ENCODE measurements at regions not wholly inside any gene's neighbourhood (a gene's known extent, or its start where the extent isn't known, plus 50 kb on each side); places are given as distances from the start of the nearest gene placed in this dataset.

DNA sequence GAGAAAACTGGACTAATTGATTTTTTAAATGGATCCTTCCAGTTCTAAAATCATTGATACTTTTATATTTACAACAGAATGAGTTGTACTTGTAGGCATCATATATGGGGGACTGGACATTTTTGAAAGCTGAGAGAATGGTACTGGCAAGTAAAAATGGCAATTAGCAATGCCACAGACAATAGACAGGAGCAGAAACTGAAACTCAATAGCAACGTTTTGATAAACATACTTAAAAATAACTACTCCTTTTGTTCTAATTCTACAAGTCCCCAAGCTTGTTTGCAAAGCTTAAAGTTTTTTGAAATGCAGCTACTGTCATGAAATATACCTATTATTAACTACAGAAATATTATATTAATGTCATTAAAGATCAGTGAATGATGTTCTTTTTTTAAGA, 52.8 kb upstream of the FBXL7 start:
- no peak for DNase-seq (ENCODE audit: low read depth in 1 of 2, low spot score in 1 of 2)

DNA sequence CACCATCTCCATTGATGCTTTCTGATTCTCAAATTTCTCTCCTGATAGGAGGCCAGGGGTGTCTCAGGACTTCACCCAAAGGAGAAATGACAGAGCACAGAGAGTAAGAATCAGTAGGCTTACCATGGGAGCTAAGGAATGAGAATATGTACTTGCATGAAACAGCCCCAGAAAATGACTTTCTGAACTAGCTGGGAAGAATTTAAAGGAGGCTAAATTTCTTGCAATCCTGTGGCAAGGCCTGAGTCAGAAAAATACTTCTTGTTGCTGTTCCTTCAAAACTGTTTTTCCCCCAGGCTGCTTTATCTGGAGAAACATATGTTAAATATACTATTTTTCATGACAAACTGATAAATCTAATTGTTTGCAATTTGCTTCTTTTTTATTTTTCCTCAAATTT, 53.4 kb upstream of the FBXL7 start:
- DNase-seq (ENCODE audit: low read depth in 1 of 2, low spot score in 1 of 2): no peak

GRCh38 chr5:15442193-15442570, 57.8 kb upstream of the FBXL7 start:
- DNase-seq (ENCODE audit: low read depth in 1 of 2, low spot score in 1 of 2): no peak

DNA sequence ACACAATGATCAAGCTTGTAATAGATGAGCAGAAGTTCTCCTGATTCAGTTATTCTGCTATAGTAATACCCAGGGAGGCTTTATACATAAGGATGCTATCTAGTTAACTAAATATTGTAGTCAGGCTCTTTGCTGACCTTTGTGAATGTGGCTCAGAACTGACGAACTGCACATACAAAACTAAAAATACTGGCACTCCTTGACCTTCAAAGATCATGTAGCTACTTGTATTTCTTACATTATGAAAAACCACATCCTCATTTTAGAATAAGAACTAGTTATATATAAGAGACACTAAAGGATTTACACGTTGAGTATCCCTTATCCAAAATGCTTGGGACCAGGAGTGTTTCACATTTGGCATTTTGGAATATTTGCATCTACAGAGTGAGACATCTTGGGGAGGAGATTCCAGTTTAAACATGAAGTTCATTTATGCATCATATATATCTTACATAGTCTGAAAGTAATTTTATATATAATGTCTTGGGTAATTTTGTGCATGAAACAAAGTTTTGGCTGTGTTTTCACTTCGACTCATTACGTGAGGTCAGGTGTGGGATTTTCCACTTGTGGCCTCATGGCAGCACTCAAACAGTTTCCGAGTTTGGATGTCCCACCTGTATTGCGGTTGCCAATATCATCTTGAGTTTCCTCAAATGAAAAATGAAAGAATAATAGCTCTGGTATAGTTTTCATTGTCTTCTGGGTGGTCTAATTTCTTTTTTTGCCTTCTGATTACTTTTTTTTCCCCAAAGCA, 58.4 kb upstream of the FBXL7 start:
- no peak for DNase-seq (ENCODE audit: low read depth in 1 of 2, low spot score in 1 of 2)

- DNase-seq (ENCODE audit: low read depth in 1 of 2, low spot score in 1 of 2): no peak
These were observed 59.5 kb upstream of the FBXL7 start for GRCh38 chr5:15440434-15440833.

- no peak for DNase-seq (ENCODE audit: low read depth in 1 of 2, low spot score in 1 of 2)
These were observed 60.2 kb upstream of the FBXL7 start for GRCh38 chr5:15439801-15440200.

- no peak for DNase-seq (ENCODE audit: low read depth in 1 of 2, low spot score in 1 of 2)
These were observed 66.3 kb upstream of the FBXL7 start for GRCh38 chr5:15433709-15434108.

DNA sequence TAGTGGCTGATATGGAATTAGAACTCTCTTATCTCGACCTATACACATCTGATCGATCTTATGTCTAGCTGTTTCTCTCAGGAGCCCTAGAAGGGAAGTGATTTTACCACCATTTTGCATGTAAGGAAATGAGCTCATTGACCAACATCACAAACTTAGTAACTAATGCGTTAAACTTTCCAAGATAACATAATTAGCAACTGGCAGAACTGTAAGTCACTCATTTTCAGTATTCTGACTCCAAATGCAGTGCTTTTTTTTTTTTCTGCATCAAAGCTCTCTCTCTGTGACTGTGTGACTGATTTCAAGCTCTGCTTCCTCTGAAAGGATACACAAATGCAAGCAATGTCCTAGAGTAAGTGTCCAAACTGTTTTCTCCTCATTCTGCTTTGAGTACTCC, 68.1 kb upstream of the FBXL7 start:
- no peak for DNase-seq (ENCODE audit: low read depth in 1 of 2, low spot score in 1 of 2)

GRCh38 chr5:15425766-15426165, 74.2 kb upstream of the FBXL7 start:
- DNase-seq (ENCODE audit: low read depth in 1 of 2, low spot score in 1 of 2): no peak

DNA sequence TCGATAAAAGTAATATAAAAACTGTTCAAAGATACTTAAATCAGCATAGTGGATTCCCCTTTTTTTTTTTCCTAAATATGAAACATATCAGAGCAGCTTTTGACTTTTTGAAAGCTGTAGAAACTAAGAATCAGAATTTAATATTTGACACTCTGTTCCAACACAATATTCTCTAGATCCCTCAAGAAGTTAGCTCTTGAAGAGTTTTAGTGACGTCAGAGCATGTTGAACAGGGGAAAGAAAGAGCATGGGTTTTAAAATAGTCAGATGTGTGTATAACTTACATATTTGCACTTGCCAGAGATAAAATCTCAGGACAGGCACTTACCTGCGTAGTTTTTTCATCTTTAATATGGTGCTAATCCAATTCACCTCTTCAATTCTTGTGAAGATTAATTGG, 75.2 kb upstream of the FBXL7 start:
- no peak for DNase-seq (ENCODE audit: low read depth in 1 of 2, low spot score in 1 of 2)

GRCh38 chr5:15421921-15422412, 78.0 kb upstream of the FBXL7 start:
- no peak for DNase-seq (ENCODE audit: low read depth in 1 of 2, low spot score in 1 of 2)

DNA sequence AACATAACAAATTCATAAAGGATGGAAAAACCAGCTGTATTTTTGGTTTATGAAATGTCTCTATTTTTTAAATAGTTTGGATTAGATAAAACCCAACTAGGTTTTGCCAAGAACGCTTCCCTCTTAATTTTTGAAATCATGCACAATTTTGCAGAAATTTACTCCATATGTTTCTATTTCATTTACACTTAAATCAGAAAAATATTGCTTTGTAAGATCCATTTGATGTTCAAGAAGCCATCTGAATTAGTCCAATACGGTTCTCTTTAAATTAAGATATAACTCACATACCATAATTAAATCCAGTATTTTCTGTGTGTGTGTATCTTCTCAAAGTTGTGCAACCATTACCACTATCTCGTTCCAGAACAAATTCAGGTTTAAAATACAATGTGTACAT, 78.6 kb upstream of the FBXL7 start:
- DNase-seq (ENCODE audit: low read depth in 1 of 2, low spot score in 1 of 2): no peak

- DNase-seq (ENCODE audit: low read depth in 1 of 2, low spot score in 1 of 2): no peak
These were observed 79.8 kb upstream of the FBXL7 start for GRCh38 chr5:15420201-15420600.

DNA sequence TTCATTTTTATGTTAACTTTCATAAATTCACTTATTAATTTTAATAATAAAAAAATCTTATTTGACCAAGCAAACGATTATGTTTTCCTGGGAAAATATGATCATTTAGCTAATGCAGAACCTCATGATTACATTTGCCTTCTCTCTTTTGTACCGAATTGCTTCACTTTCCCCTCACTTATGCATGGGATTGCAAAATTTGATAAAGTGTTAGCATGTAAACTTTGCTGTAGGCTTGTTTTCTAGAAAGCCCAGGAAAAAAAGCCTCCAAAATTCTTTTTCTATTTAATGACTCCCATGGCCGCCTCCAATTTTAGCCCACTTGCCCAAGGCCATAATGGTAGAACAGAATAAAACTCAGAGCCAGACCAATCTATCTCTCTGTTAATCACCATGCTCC, 82.8 kb upstream of the FBXL7 start:
- DNase-seq (ENCODE audit: low read depth in 1 of 2, low spot score in 1 of 2): no peak

- DNase-seq (ENCODE audit: low read depth in 1 of 2, low spot score in 1 of 2): no peak
These were observed 93.5 kb upstream of the FBXL7 start for GRCh38 chr5:15406478-15406877.

- no peak for DNase-seq (ENCODE audit: low read depth in 1 of 2, low spot score in 1 of 2)
These were observed 106.8 kb upstream of the FBXL7 start for GRCh38 chr5:15393146-15393545.

DNA sequence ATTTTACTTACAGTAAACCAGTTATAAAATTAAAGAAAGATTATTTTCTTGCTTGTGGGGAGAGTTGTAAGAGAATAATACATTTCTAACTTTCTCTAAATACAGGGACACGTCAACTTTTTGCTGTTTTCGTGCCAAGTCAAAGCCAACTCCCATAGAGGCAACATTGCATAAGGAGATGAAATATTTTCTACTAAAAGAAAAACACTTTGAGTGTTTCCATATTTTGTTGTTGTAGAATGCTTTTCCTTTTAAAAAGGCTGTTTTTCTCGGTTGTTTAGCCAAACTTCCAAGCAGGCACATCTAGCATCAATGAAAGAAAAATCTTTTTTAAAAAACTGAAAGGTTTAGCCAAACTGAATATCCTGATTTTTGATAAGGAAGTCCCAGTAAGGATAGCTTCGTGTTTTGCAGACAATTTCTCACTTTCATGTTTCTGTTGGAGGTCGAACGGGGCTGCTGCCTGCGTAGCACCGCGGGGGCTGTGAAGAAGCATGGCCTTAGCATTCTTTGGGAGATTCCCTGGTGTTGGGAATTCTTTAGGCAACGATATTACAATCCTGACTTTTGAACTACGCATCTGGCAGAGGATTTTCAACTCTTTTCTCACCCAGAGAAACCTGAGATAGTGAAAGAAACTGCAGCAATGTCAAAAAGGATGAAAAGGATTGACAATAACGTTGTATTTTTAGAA, 108.1 kb upstream of the FBXL7 start:
- no peak for DNase-seq (ENCODE audit: low read depth in 1 of 2, low spot score in 1 of 2)

- no peak for DNase-seq (ENCODE audit: low read depth in 1 of 2, low spot score in 1 of 2)
These were observed 111.1 kb upstream of the FBXL7 start for GRCh38 chr5:15388866-15389265.

DNA sequence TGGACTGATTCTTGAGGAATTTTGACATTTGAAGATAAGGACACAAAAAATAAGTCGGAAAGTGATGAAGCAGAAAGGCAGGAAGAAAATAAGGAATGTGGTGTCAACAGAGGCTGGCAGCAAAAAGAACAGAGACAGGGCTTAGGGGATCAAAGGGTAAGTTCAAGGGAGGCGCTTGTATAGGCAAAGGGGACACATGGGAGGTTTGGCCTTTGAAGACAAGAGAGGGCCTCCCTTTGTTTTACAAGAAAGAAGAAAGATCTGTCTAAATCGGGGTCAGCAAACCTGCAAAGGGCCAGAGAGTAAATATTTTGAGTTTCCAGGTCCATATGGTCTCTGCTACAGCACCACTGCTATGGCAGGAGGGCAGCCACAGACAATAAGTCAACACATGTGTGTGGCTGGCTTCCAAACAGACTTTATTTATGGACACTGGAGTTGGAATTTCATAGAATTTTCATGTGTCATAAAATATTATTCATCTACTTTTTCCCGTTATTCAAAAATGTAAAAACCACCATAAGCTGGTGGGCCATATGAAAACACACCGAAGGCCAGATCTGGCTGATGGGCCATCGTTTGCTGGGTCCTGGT, 112.0 kb upstream of the FBXL7 start:
- DNase-seq (ENCODE audit: low read depth in 1 of 2, low spot score in 1 of 2): no peak

DNA sequence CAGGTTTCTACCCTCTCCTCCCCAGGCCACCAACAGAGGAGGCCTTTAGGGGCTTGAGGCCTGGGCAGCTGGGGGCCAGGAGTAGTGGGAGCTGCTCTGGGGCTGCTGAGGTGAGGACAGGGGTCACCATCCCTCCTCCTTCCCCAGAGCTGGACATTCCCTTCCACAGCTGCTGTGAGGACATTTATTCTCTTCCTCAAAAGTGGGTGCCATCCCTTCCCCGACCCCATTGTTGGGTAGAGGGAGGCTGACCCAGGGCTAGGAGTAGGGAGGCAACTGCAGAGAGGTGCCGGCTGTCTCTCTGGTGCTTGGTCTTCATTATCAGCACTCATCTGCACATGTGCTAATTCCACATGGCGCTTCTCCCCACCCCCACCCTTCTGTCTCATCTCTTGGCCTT, 113.9 kb upstream of the FBXL7 start:
- no peak for DNase-seq (ENCODE audit: low read depth in 1 of 2, low spot score in 1 of 2)

DNA sequence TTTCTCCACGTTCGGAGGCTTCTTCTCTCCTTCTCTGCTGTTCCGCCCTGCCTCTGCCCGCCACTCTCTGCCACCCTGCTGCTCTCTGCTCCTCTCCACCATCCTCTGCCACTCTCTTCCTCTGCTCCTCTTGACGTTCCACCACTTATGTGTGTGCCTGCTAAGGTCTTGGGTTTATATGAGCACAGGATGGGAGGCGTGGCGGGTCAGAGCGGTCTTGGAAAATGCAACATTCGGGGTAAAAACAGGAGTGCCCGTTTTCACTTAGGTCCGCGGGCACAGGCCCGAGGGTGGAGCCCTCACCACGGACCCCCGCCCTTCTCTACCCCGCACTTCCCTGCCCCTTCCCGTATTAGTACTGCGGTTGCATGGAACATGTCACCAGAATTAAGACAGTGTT, 114.4 kb upstream of the FBXL7 start:
- DNase-seq (ENCODE audit: low read depth in 1 of 2, low spot score in 1 of 2): no peak

- DNase-seq (ENCODE audit: low read depth in 1 of 2, low spot score in 1 of 2): no peak
These were observed 114.9 kb upstream of the FBXL7 start for GRCh38 chr5:15385037-15385436.

Data from activated T-helper 1 cell treated with anti-CD3 and anti-CD28 coated beads, Interleukin-2, amount 50 U/mL, for 16 hours (primary cell).